Lower lobe of right lung (tissue), 2 donors: ENCODE measurements at regions not wholly inside any gene's neighbourhood (a gene's known extent, or its start where the extent isn't known, plus 50 kb on each side); places are given as distances from the start of the nearest gene placed in this dataset.

Experiments used
- ATAC-seq, 2 donors: fragments of 200-7000 bp; cut with Tn5 transposase; one replicate each; pipeline ENCODE4 v1.9.1; 2020 to 2022; ENCODE audit warnings: mild to moderate bottlenecking in 2 of 2, moderate library complexity in 2 of 2
- DNase-seq: peaks from one replicate; pipeline ENCODE4 v3.0.0-alpha.2; 2020
- H3K27ac ChIP-seq: fragments of 200-600 bp; one replicate; pipeline ENCODE4 v1.8.0; 2022
- H3K27me3 ChIP-seq: fragments of 200-600 bp; one replicate; pipeline ENCODE4 v1.8.0; 2022; ENCODE audit warnings: low read depth
- H3K36me3 ChIP-seq: fragments of 200-600 bp; one replicate; pipeline ENCODE4 v1.8.0; 2022; ENCODE audit warnings: mild to moderate bottlenecking
- H3K4me1 ChIP-seq: fragments of 200-600 bp; one replicate; pipeline ENCODE4 v1.8.0; 2022
- H3K4me3 ChIP-seq: fragments of 200-600 bp; one replicate; pipeline ENCODE4 v1.8.0; 2022; ENCODE audit warnings: mild to moderate bottlenecking
- H3K9me3 ChIP-seq: fragments of 200-600 bp; one replicate; pipeline ENCODE4 v1.8.0; 2022
- CTCF ChIP-seq: fragments of 200-600 bp; IDR thresholded peaks from one replicate; pipeline ENCODE4 v1.8.0; 2022; ENCODE audit warnings: antibody characterized with exemption, mild to moderate bottlenecking
- intact Hi-C: fragments of 100-400 bp; cut with DNase I; formaldehyde crosslinking; loops from one replicate; pipeline ENCODE4 v1.11.0; 2022
- donor health status: DM: no; HTN: yes; CAD: no; lungs with severe emphysema.

GRCh38 chr17:5678171-5678570 lies 93.9 kb upstream of the NLRP1 start:
- no peak for ATAC-seq
- no peak overlapping the region for H3K27ac ChIP-seq
- H3K27me3 ChIP-seq: peaks cover 10% of the 10 kb centered on the region
- H3K4me3 ChIP-seq: no peak overlapping the region
- H3K9me3 ChIP-seq: no peaks in the 10 kb centered on the region
- H3K4me1 ChIP-seq: no peaks in the 10 kb centered on the region
- H3K36me3 ChIP-seq: no peaks in the 10 kb centered on the region
- intact Hi-C loops: no loop called here
- DNase-seq: no peak
- TF ChIP-seq CTCF: no peak

- Histone ChIP-seq H3K4me3 (no peak overlapping the region), H3K36me3 (no peaks in the 10 kb centered on the region), H3K27ac (no peak overlapping the region), H3K9me3 (no peaks in the 10 kb centered on the region), H3K4me1 (no peaks in the 10 kb centered on the region), H3K27me3 (peaks cover 12% of the 10 kb centered on the region)
- no peak for ATAC-seq
- TF ChIP-seq CTCF: no peak
- intact Hi-C loops: no loop called here
- DNase-seq: no peak
These were observed 96.5 kb upstream of the NLRP1 start for GRCh38 chr17:5680766-5681165.

- no peak for DNase-seq
- no peaks in the 10 kb centered on the region for H3K9me3 ChIP-seq
- no peak for TF ChIP-seq CTCF
- ATAC-seq: no peak
- H3K36me3 ChIP-seq: no peaks in the 10 kb centered on the region
- intact Hi-C loops: no loop called here
- no peak overlapping the region for H3K27ac ChIP-seq
- H3K4me3 ChIP-seq: no peak overlapping the region
- H3K27me3 ChIP-seq: peaks cover 14% of the 10 kb centered on the region
- H3K4me1 ChIP-seq: no peaks in the 10 kb centered on the region
These were observed 98.9 kb upstream of the NLRP1 start for GRCh38 chr17:5683241-5683640.

- Histone ChIP-seq H3K9me3 (no peaks in the 10 kb centered on the region), H3K4me1 (no peaks in the 10 kb centered on the region), H3K36me3 (no peaks in the 10 kb centered on the region), H3K4me3 (no peak overlapping the region), H3K27me3 (peaks cover 27% of the 10 kb centered on the region), H3K27ac (no peak overlapping the region)
- ATAC-seq: no peak
- intact Hi-C loops: no loop called here
- TF ChIP-seq CTCF: no peak
- no peak for DNase-seq
These were observed 101.8 kb upstream of the NLRP1 start for GRCh38 chr17:5686074-5686635.

GRCh38 chr17:5687646-5688045 lies 103.3 kb upstream of the NLRP1 start:
- H3K9me3 ChIP-seq: no peaks in the 10 kb centered on the region
- no peak for TF ChIP-seq CTCF
- intact Hi-C loops: no loop called here
- H3K36me3 ChIP-seq: no peaks in the 10 kb centered on the region
- H3K4me1 ChIP-seq: no peaks in the 10 kb centered on the region
- H3K27ac ChIP-seq: no peak overlapping the region
- ATAC-seq (no peak), DNase-seq (no peak)
- peaks cover 22% of the 10 kb centered on the region for H3K27me3 ChIP-seq
- H3K4me3 ChIP-seq: no peak overlapping the region

- intact Hi-C loops: no loop called here
These were observed 109.5 kb upstream of the NLRP1 start for GRCh38 chr17:5693821-5694220.

More at GRCh38 chr17:5693821-5694220, 109.5 kb upstream of the NLRP1 start:
- no peaks in the 10 kb centered on the region for H3K36me3 ChIP-seq
- peaks cover 27% of the 10 kb centered on the region for H3K27me3 ChIP-seq
- H3K4me1 ChIP-seq: no peaks in the 10 kb centered on the region
- ATAC-seq (no peak), DNase-seq (no peak)
- no peak for TF ChIP-seq CTCF
- no peaks in the 10 kb centered on the region for H3K9me3 ChIP-seq
- H3K4me3 ChIP-seq: no peak overlapping the region
- no peak overlapping the region for H3K27ac ChIP-seq
